ENCODE measurements at regions not wholly inside any gene's neighbourhood (a gene's known extent, or its start where the extent isn't known, plus 50 kb on each side); places are given as distances from the start of the nearest gene placed in this dataset.

DNA sequence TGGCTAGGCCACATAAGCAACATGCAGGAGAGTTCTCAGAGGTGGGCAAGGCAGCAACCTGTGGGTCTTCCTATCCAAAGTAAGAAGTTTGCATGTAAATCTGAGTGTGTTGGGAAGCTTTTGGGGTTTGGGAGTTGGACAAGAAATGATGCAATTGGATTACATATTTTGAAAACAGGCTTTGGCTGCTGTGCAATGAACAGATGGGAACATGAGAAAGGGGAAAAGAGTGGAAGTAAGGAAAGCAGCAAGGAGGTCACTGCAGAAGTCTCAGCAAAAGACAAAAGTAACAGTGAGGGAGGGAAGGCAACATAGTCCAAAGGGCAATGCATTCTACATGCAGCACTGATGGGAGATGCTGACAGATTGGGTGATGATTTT, 61.1 kb upstream of the C10orf90 start:
- TF ChIP-seq, protein P1, sequence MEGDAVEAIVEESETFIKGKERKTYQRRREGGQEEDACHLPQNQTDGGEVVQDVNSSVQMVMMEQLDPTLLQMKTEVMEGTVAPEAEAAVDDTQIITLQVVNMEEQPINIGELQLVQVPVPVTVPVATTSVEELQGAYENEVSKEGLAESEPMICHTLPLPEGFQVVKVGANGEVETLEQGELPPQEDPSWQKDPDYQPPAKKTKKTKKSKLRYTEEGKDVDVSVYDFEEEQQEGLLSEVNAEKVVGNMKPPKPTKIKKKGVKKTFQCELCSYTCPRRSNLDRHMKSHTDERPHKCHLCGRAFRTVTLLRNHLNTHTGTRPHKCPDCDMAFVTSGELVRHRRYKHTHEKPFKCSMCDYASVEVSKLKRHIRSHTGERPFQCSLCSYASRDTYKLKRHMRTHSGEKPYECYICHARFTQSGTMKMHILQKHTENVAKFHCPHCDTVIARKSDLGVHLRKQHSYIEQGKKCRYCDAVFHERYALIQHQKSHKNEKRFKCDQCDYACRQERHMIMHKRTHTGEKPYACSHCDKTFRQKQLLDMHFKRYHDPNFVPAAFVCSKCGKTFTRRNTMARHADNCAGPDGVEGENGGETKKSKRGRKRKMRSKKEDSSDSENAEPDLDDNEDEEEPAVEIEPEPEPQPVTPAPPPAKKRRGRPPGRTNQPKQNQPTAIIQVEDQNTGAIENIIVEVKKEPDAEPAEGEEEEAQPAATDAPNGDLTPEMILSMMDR (IDR thresholded peaks at IDR 0.05) = no peak
- TF ChIP-seq POLR2A (IDR thresholded peaks at IDR 0.05) = no peak

Measured in body of pancreas (tissue), 4 donors.